ENCODE measurements at regions not wholly inside any gene's neighbourhood (a gene's known extent, or its start where the extent isn't known, plus 50 kb on each side); places are given as distances from the start of the nearest gene placed in this dataset.

DNA sequence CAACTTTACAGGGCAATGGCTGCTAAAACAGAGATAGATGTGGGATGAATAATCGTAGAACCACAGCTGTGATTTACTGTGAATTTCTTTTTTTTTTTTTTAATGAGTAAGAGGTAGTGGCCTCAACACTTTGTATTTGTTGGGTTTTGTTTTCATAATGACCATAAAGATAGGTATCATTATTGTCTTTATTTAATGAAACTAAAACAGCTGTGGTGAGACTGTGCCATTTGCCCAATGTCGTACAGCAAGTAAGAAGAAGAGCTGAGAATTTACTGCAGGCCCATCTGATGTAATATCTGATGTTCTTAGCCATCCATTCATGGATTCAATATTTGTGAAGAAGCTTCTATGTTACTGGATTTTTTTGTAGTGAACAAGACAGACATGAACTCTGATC lies 271.2 kb downstream of the IPMK start (continued):
- TF ChIP-seq ZNF12 (CRISPR knock-in tag; IDR thresholded peaks at IDR 0.05), result no peak
- no peak for TF ChIP-seq ZNF232 (CRISPR knock-in tag; IDR thresholded peaks at IDR 0.05; ENCODE audit: borderline replicate concordance)

DNA sequence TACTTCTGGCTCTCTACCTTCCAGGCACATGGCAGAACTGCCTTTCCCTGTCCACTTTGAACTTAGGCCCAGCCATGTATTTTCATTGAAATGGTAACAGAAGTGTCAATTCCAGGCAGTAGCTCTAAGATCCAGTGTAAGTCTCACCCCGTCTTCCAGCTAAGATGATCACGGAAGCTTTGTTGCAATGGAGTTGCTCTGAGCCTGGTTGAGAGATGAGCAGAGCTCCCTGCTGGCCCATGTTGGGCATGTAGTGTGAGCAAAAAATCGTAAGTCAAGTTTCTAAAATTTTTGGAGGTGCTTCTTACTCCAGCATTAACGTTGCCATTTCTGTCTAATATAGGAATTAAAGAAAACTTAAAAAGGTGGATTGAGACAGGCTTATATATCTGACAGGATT lies 274.4 kb downstream of the IPMK start:
- ChIA-PET CTCF (ENCODE audit: low intra/inter-chr PET ratio, low total read pairs) (no interaction called here), POLR2A (no interaction called here)
- Histone ChIP-seq H3K9ac (ENCODE audit: insufficient read depth, low read depth, low read length) (no peak overlapping the region), H3K4me3 (replicated peaks in 1 of 3; ENCODE audit: insufficient read depth in 1 of 3, low read depth in 2 of 3, low read length in 3 of 3) (no peak overlapping the region), H2AFZ (ENCODE audit: low read length) (no peak overlapping the region), H3K4me2 (ENCODE audit: low read depth, low read length) (no peak overlapping the region), H3K9me3 (ENCODE audit: low read length) (no peaks in the 10 kb centered on the region), H3K36me3 (replicated peaks in 1 of 2; ENCODE audit: control insufficient read depth in 1 of 2, insufficient read depth in 2 of 2, low read length in 2 of 2) (no peaks in the 10 kb centered on the region), H3K27ac (ENCODE audit: extremely low read length, insufficient read depth, low read length) (no peak overlapping the region), H3K27me3 (ENCODE audit: control insufficient read depth in 1 of 2, insufficient read depth in 2 of 2, low read length in 2 of 2) (no peaks in the 10 kb centered on the region), H3K79me2 (ENCODE audit: insufficient read depth, low read length) (no peaks in the 10 kb centered on the region), H3K4me1 (ENCODE audit: insufficient read depth, low read length) (no peaks in the 10 kb centered on the region), H4K20me1 (ENCODE audit: insufficient read depth, low read length) (no peaks in the 10 kb centered on the region)
- FAIRE-seq, result no peak
- no TSS peak for BruUV-seq (replicated peaks)
- 3% methylated on average over 4 of the region's 4 CpGs for WGBS (ENCODE audit: low lambda C conversion rate)
- TF ChIP-seq POLR2A (IDR thresholded peaks at IDR 0.05; ENCODE audit: insufficient read depth in 1 of 2, low read depth in 2 of 2, low read length in 2 of 2) (no peak), RFXAP (CRISPR knock-in tag; IDR thresholded peaks at IDR 0.05; ENCODE audit: borderline replicate concordance) (no peak), SP5 (CRISPR knock-in tag; IDR thresholded peaks at IDR 0.05; ENCODE audit: borderline replicate concordance, low read depth) (no peak), TSC22D2 (CRISPR knock-in tag; IDR thresholded peaks at IDR 0.05; ENCODE audit: borderline replicate concordance) (no peak), ZNF501 (CRISPR knock-in tag; IDR thresholded peaks at IDR 0.05) (no peak), MAFG (CRISPR knock-in tag; IDR thresholded peaks at IDR 0.05) (no peak)
- no peak for ATAC-seq
- intact Hi-C loops (cut with micrococcal nuclease; ENCODE audit: unreplicated experiment) (no loop called here), in situ Hi-C loops (cut with HindIII; ENCODE audit: extremely low pct_ligation_motif_present, low pct_unique_long_range_greater_than_20kb) (no loop called here)
- DNase-seq (ENCODE audit: low spot score), result no peak

DNA sequence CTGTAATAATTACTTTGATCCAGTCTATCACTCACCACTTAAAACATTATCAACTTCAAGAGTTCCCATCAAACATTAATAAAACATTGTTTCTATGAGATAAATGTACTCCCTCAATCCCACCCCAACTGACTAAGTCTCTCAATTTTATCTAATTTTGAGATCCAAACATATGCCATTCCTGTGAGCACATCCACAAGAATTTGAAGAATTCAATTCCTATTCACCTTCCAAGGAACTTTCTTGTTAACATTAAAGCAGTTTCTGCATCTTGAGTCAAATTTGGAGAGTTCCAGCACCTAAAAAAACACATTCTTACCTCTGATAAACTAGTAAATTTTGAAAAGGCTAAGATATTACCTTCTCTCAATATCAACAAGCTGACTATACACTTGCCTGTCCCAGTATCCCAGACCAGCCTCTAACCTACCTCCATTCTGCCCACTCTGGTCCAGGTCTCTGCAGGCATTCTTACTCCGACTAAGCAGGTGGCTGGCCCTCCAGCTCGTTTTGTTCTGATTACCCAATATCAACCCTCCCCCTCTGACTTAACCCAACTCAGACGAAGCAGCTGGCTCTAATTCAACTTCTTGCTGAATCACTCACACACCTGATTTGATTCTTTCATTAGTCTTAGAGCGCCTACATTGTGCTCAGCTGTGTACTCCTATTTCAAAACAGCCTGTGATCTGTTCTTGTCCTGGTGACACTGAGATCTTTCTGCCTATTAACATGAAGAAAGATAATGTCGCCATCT lies 275.2 kb downstream of the IPMK start:
- no peak overlapping the region for H3K4me3 ChIP-seq (replicated peaks in 1 of 3; ENCODE audit: insufficient read depth in 1 of 3, low read depth in 2 of 3, low read length in 3 of 3)
- ATAC-seq (no peak; the same call in 2 of the 3 replicates), FAIRE-seq (no peak), DNase-seq (ENCODE audit: low spot score) (no peak)
- H3K4me1 ChIP-seq (ENCODE audit: insufficient read depth, low read length), result no peaks in the 10 kb centered on the region
- intact Hi-C loops (cut with micrococcal nuclease; ENCODE audit: unreplicated experiment) (no loop called here), in situ Hi-C loops (cut with HindIII; ENCODE audit: extremely low pct_ligation_motif_present, low pct_unique_long_range_greater_than_20kb) (no loop called here)
- no peaks in the 10 kb centered on the region for H4K20me1 ChIP-seq (ENCODE audit: insufficient read depth, low read length)
- H2AFZ ChIP-seq (ENCODE audit: low read length), result no peak overlapping the region
- WGBS (ENCODE audit: low lambda C conversion rate), result 23% methylated on average over 5 of the region's 5 CpGs
- H3K4me2 ChIP-seq (ENCODE audit: low read depth, low read length), result no peak overlapping the region
- H3K36me3 ChIP-seq (replicated peaks in 1 of 2; ENCODE audit: control insufficient read depth in 1 of 2, insufficient read depth in 2 of 2, low read length in 2 of 2), result no peaks in the 10 kb centered on the region
- no TSS peak for BruUV-seq (replicated peaks)
- ChIA-PET CTCF (ENCODE audit: low intra/inter-chr PET ratio, low total read pairs) (no interaction called here), POLR2A (no interaction called here)
- no peaks in the 10 kb centered on the region for H3K79me2 ChIP-seq (ENCODE audit: insufficient read depth, low read length)
- H3K9me3 ChIP-seq (ENCODE audit: low read length), result no peaks in the 10 kb centered on the region
- no peak overlapping the region for H3K9ac ChIP-seq (ENCODE audit: insufficient read depth, low read depth, low read length)
- H3K27me3 ChIP-seq (ENCODE audit: control insufficient read depth in 1 of 2, insufficient read depth in 2 of 2, low read length in 2 of 2), result no peaks in the 10 kb centered on the region
- H3K27ac ChIP-seq (ENCODE audit: extremely low read length, insufficient read depth, low read length), result no peak overlapping the region
- TF ChIP-seq ZNF343 (CRISPR knock-in tag; IDR thresholded peaks at IDR 0.05) (no peak), RCOR2 (CRISPR knock-in tag; IDR thresholded peaks at IDR 0.05) (no peak), TGIF2 (CRISPR knock-in tag; IDR thresholded peaks at IDR 0.05) (no peak), FOXM1 (CRISPR knock-in tag; IDR thresholded peaks at IDR 0.05) (no peak), PATZ1 (CRISPR knock-in tag; IDR thresholded peaks at IDR 0.05) (no peak), GATAD2A (CRISPR knock-in tag; IDR thresholded peaks at IDR 0.05) (no peak)
- TF ChIP-seq, protein P1, sequence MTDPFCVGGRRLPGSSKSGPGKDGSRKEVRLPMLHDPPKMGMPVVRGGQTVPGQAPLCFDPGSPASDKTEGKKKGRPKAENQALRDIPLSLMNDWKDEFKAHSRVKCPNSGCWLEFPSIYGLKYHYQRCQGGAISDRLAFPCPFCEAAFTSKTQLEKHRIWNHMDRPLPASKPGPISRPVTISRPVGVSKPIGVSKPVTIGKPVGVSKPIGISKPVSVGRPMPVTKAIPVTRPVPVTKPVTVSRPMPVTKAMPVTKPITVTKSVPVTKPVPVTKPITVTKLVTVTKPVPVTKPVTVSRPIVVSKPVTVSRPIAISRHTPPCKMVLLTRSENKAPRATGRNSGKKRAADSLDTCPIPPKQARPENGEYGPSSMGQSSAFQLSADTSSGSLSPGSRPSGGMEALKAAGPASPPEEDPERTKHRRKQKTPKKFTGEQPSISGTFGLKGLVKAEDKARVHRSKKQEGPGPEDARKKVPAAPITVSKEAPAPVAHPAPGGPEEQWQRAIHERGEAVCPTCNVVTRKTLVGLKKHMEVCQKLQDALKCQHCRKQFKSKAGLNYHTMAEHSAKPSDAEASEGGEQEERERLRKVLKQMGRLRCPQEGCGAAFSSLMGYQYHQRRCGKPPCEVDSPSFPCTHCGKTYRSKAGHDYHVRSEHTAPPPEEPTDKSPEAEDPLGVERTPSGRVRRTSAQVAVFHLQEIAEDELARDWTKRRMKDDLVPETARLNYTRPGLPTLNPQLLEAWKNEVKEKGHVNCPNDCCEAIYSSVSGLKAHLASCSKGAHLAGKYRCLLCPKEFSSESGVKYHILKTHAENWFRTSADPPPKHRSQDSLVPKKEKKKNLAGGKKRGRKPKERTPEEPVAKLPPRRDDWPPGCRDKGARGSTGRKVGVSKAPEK (CRISPR knock-in tag; IDR thresholded peaks at IDR 0.05; ENCODE audit: borderline replicate concordance), result no peak

Measured in HepG2 (cell line).